HG03060 (cell line): ENCODE measurements at regions not wholly inside any gene's neighbourhood (a gene's known extent, or its start where the extent isn't known, plus 50 kb on each side); places are given as distances from the start of the nearest gene placed in this dataset.
"Not testable (repeated sequence)": the region's sequence is repeated elsewhere in the genome, so short reads cannot be mapped to it uniquely, and the experiment has no call there.

Source experiments
- ATAC-seq: cut with Tn5 transposase; IDR thresholded peaks from one replicate; pipeline ENCODE4 v1.9.1; 2021; ENCODE audit warnings: low read depth, moderate number of reproducible peaks; ENCODE audit not compliant: unreplicated experiment

DNA sequence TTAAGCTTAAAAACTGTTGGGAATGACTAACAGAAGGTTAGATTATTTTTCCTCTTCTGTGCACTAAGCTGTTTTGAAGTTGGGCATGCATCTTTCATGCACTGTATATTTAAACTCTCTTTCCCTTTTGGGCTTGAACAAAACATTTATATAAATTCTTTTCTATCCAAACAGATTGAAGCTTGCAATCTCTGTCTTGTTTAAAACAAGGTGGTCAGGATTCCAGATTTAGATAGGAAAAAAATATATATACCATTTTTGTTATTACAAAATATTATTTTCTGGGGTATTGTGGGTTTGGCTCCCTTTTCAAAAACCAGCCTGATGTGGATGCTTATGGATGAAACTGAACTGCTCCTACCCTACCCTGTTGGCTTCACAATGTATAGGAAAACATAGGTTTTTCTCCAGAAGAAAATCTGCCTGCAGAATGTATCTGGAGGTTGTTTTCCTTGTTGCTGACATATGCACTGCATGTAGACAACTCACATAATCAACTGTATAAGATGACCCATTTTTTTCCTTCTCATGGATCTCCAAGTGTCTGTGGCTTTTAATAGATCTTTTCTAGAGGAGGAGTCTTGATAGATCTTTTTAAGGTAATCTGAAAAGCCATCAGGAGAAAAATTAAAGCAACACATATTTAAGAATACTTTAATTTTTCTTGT, 146.3 kb downstream of the PRL start:
- ATAC-seq = no peak

DNA sequence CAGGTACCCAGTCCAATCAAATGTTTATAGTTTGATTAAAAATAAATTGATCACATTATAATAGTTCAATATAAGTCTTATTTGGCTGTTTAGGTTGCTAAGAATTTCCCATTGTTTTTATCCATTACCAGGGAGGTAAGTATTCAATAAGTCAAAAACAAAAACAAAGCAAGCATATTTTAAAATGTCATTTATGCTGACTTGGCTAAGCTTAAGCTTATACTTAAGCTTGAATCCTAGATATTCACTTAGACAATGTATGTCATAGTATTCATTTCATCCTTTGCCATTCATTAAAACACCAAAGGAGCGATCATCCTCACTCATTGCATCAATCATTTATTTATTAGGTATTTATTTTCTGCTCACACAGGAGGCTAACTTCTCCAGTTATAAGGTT, 144.9 kb downstream of the PRL start:
- ATAC-seq = no peak

DNA sequence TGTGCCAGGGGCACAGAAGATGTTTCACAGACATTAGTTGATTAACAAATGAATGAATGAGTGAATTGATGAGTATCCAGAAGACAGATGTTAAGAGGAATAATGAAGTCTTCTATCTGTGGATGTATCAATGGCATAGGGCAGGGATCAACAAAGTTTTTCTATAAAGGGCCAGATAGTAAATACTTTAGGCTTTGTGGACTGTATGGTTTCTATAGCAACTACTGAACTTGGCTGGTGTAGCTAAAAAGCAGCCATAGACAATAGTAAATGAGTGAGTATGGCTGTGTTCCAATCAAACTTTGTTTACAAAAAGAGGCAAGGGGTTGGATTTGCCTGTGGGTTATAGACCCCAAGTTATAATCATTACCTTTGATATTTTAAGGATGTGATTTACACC, 144.0 kb downstream of the PRL start:
- no peak for ATAC-seq

DNA sequence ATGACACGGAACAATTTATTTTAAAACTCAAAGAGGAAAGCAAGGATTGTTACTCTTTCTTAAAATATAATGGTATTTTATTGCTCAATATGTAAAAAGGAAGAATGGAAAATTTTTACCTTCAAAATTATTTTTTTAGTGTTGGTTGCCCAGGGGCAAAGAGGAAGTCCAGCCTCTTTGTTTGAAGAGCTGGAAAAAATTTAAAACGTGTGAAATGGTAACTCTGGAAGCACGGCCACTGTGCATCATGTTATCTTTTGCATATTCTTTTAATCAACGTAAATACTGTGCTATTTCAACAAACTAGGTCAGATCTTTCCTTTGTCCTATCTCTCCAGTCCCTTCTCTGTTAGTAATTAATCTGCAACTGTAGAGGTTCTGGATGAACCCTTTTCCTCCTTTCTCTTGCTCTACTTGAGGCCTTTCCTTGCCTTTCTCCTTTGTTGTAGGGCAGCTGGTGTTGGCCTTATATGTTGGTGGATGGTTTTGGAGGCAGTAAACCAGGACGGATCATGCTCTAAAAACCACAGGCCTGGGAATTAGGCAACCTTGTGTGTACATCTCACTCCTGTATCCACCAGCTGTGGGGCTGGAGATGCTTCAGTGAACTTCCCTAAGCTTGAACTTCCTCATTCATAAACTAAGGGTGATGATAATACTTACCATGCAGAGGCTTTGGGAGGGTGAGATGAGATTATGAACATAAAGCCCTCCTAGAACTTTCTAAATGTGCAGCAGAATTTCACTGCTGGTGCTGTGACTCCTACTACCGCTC, 143.3 kb downstream of the PRL start:
- no peak for ATAC-seq

DNA sequence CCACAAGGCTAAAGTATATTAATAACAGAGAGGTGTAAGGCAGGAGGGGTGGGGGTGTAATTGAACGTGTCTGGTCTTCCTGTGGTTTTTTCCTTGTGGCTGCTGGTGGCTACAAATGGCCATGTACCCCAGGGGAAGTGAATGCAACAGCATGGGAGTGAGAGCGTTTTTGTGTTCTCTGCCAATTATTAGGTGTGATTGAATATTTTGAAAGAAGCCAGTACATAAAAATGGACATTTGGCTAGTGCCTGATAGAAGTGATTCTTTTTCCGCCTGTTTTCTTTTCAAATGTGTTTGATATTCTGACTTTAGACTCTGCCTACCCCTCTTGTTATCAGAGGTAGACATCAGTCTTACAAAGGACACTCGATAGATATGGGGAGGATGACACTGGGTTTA, 141.3 kb downstream of the PRL start:
- ATAC-seq = no peak

DNA sequence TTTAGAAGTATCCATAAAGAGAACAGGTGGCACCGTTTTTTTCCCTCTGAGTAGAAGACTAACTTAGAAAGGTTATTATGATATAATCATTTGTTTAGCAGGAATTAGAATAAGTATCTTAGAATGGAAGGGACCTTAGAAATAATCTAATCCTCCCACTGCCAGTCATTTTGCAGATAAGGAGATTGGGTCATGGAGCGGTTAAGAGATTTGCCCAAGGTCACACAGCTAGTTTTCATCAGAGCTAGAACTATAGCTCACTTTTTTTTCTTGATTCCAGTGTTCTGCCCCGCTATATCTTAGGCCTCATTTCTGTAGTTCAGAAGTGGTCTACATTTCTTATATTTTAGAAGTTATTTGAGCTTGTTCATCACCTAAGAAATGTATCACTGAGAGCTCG, 139.6 kb downstream of the PRL start:
- ATAC-seq = no peak

DNA sequence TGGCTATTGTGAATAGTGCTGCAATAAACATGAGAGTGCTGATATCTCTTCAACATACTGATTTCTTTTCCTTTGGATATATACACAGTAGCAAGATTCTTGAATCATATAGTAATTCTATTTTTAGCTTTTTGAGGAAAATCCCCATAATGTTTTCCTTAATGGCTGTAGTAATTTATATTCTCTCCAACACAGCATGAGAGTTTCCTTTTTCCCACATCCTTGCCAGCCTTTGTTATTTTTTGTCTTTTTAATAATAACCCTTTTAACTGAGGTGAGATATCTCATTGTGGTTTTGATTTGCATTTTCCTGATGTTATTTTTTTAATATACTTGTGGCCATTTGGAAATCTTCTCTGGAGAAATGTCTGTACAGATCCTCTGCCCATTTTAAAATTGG, 132.6 kb downstream of the PRL start:
- ATAC-seq = no peak

DNA sequence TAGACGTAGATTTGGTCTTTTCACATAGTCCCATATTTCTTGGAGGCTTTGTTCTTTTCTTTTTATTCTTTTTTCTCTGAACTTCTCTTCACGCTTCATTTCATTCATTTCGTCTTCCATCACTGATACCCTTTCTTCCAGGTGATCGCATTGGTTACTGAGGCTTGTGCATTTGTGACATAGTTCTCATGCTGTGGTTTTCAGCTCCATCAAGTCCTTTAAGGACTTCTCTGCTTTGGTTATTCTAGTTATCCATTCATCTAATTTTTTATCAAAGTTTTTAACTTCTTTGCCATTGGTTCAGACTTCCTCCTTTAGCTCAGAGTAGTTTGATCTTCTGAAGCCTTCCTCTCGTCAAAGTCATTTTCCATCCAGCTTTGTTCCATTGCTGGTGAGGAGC, 125.8 kb downstream of the PRL start:
- not testable (repeated sequence) for ATAC-seq

DNA sequence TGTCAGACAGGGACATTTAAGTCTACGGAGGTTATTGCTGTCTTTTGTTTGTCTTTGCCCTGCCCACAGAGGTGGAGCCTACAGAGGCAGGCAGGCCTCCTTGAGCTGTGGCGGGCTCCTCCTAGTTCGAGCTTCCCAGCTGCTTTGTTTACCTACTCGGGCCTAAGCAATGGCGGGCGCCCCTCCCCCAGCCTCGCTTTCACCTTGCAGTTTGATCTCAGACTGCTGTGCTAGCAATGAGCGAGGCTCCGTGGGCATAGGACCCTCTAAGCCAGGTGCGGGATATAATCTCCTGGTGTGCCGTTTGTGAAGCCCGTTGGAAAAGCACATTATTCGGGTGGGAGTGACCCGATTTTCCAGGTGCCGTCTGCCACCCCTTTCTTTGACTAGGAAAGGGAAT, 125.0 kb downstream of the PRL start:
- not testable (repeated sequence) for ATAC-seq

DNA sequence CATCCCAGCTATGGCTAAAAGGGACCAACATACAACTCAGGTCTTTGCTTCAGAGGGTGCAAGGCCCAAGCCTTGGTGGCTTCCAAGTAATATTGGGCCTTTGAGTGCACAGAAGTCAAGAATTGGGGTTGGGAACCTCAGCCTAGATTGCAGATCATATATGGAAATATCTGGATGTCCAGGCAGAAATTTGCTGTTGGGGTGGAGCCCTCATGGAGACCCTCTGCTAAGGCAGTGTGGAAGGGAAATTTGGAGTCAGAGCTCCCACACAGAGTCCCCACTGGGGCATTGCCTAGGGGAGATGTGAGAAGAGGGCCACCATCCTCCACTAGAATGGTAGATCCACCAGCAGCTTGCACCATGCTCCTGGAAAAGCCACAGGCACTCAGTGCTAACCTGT, 123.5 kb downstream of the PRL start:
- ATAC-seq = no peak

DNA sequence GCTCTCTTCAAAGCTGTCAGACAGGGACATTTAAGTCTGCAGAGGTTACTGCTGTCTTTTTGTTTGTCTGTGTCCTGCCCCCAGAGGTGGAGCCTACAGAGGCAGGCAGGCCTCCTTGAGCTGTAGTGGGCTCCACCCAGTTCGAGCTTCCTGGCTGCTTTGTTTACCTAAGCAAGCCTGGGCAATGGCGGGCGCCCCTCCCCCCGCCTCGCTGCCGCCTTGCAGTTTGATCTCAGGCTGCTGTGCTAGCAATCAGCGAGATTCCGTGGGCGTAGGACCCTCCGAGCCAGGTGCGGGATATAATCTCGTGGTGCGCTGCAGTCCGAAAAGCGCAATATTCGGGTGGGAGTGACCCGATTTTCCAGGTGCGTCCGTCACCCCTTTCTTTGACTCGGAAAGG, 116.6 kb downstream of the PRL start:
- not testable (repeated sequence) for ATAC-seq

DNA sequence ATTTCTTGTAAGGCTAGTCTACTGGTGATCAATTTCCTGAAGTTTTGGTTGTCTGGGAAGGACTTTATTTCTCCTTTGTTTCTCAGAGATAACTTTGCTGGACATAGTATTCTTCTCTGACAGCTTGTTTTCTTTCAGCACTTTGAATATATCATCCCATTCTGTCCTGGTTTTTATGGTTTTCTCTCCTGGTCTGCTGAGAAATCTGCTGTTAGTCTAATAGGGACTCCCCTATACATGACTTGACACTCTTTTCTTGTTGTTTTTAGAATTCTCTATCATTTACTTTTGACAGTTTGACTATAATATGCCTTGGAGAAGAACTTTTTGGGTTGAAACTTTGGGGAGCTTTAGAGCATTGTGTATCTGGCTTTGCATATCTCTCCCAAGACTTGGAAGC, 112.5 kb downstream of the PRL start:
- no peak for ATAC-seq

DNA sequence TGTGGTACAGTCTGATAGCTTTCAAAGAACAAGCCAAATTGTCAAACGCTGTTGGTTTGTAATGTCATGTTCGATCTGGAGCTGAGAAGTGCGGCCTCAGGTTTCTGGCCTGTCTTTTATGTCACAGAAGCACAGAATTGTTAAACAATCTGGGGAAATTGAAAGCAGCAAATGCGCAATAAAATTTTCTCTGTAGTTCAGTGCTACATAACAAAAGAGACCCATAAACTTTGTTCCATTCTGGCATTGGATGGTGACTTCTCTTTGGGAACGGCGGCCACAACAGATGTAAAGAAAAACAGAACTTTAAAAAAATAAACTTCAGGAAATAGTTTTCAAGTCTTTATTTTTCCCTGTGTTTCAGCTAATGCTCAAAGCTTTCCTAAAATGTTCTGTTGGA, 106.9 kb downstream of the PRL start:
- ATAC-seq = no peak

DNA sequence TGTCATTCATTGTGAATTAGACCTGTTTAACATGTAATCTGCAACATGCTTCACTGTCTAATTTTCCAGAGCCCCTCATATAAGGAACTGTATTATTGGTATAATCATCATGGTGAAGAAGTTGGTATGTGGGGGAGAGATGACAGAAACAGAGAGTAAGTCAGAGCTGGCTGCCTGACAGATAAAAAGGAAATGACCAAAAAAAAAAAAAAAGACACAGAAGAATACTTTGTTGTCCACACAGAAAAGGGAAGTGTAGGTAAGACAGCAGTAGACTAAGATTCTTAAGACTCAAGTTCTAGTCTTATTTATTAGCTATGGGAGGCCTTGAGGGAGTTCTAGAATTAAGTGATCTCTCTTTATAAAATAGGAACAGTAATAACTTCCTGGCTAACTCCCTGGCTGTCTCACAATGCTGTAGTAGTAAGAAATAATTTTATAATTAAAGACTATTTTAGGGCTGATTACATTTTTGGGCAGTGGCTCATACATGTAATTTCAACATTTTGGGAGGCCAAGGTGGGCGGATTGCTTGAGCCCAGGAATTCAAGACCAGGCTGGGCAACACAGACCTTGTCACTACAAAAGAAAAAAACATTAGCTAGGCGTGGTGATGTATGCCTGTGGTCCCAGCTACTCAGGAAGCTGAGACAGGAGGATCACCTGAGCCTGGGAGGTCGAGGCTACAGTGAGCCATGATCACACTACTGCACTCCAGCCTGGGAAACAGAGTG, 102.5 kb downstream of the PRL start:
- no peak for ATAC-seq

DNA sequence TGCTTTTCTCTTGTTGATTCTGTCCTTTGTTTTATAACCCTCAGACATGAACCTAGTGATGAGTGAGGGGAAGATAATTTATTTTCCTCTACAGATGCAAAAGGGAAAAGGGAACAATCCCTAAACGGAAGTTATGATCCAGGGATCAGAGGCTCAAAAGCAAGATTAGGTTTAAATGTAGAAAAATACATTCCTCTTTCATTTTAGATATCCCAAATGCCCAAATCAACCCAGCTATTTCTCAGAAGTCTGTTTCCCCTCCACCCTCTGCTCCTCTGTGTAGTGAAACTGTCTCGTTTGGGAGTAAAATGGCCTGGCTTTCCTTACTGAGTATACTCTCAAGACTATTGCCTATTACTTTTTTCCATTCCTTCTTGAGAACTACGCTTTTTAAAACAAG, 97.1 kb downstream of the PRL start:
- ATAC-seq = no peak

DNA sequence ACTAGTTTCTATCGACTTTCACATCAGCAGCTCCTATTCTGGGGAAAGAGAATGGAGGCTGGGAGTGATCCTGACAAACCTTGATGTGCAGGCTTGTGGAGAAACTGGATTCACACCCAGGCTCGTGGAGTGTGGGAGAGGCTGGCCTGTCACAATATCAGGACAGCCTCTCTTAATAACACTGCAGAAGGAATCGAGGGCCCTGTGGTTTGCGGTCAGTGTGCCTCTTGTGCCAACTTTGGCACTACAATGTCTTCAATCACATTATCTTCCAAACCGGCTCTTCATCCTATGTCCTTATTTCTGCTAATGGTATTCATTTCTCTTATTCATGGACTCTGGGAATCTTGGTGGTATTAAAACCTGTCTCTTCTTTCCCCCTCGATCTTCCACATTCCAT, 92.7 kb downstream of the PRL start:
- no peak for ATAC-seq

DNA sequence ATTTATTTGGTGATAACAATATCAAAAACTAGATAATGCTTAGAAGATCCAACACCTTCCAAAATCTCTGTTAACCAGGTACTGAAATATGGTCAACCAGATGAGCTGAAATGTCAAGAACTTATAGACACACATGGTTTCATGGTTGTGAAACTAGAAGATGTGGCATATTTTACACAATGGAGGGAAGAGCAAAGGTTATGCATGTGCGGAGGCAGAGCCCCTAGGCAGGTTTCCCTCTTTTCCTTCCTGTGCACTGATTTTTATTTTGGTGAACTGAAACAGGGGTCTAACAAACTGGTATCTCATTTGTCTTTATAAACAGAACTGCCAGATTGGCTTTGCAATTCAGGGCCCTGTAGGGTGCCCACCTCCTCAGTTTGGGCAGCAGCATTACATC, 91.6 kb downstream of the PRL start:
- no peak for ATAC-seq

DNA sequence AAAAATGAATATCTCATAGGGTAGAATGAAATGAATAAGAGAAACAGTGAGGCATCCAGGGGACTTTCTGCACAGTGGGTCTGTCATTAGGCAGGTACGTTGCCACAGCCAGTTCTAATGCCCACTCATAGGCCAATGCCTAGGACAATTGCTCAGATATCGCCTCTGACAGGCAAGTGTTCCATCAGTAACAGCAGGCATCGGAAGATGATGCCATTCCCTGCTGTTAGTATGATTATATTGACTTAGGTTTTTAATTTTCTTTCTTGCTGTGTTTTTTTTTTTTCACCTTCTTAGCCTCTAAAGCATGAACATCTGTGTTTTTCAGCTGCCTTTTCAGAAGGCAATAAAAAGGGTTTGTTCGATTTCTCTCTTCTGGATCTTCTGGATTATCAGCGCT, 90.7 kb downstream of the PRL start:
- no peak for ATAC-seq

DNA sequence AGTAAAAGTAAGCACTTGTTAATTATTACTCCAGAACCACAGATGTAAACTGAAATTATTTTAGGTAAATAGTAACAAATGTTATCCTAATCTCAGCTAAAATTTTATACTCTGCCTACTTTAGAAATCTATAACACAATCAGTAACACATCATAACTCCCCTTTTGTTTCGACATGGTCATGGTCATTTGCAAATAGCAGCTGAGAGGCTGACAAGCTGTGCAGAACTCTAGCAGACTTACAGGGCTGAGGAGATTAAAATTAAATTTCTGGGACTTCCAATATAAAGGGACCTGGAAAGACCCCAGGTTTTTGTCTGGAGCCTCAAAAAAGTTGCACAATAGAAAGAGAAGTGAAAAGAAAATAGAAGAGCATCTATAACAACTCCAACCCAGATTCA, 88.8 kb downstream of the PRL start:
- no peak for ATAC-seq

DNA sequence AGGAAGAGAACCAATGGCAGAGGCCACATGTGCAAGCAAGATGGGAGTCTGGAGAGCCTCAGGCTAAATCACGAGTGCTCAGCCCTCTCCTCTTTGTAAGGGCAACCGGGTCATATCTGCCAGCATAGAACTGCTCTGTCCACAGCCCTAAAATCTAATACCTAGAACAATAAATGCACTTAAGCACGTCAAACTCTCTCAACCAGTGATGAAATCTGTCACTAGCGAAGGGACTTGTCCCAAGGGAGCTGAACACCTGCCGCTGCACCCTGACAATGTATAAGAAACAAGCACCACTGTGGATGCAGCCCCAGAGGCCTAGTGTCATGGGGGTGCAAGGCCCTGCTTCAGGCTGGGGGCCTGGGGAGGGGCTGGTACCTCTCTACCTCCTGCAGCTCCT, 82.5 kb downstream of the PRL start:
- no peak for ATAC-seq

DNA sequence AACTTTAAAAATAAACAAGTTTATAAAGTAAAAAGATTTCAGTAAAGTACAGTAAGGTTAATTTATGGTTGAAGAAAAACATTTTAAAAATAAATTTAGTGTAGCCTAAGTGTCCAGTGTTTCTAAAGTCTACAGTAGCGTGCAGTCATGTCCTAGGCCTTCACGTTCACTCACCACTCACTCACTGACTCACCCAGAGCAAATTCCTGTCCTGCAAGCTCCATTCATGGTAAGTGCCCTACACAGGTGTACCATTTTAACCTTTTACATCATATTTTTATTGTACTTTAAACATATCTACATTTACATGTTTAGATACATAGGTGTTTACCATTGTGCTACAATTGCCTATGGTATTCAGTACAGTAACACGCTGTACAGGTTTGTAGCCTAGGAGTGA, 81.4 kb downstream of the PRL start:
- ATAC-seq = not testable (repeated sequence)

DNA sequence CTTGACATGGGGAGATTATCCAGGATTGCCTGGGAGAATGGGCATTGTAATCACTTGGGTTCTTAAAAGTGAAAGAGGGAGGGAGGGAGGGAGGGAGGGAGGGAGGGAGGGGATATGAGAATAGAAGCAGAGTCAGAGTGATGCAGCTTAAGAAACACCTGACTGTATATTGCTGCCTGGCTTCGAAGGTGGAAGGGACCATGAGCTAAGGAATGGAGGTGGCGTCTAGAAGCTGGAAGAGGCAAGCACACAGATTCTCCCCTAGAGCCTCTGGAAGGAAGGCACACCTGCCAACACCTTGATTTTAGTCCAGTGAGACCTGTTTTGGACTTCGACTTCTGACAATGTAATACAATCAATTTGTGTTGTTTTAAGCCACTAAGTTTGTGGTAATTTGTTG, 78.4 kb downstream of the PRL start:
- ATAC-seq = no peak
